ENCODE measurements at regions not wholly inside any gene's neighbourhood (a gene's known extent, or its start where the extent isn't known, plus 50 kb on each side); places are given as distances from the start of the nearest gene placed in this dataset.

- TF ChIP-seq CTCF (IDR thresholded peaks at IDR 0.05 in 2 of 3, conservative IDR thresholded peaks at IDR 0.05 in 1 of 3; ENCODE audit: insufficient read depth in 2 of 3, low read depth in 1 of 3, low read length in 3 of 3), result no peak
- TF ChIP-seq SMARCE1 (IDR thresholded peaks at IDR 0.05), result no peak
- TF ChIP-seq MAFF (IDR thresholded peaks at IDR 0.05; ENCODE audit: low read length), result no peak
- TF ChIP-seq POLR2B (IDR thresholded peaks at IDR 0.05; ENCODE audit: low read depth, partially characterized antibody), result no peak
- no peak for TF ChIP-seq HDAC6 (IDR thresholded peaks at IDR 0.05; ENCODE audit: low read depth, low read length)
- no peak for TF ChIP-seq POU5F1 (IDR thresholded peaks at IDR 0.05; ENCODE audit: borderline replicate concordance, low read depth, low read length, partially characterized antibody)
- no peak for TF ChIP-seq SMC3 (conservative IDR thresholded peaks at IDR 0.05; ENCODE audit: insufficient read depth, low read depth, low read length)
- no peak for TF ChIP-seq ZNF121 (CRISPR knock-in tag; conservative IDR thresholded peaks at IDR 0.05)
- no peak for TF ChIP-seq NR2C2 (CRISPR knock-in tag; IDR thresholded peaks at IDR 0.05)
- TF ChIP-seq NR2C2 (tag; IDR thresholded peaks at IDR 0.05), result no peak
- no peak for TF ChIP-seq GABPA (tag; conservative IDR thresholded peaks at IDR 0.05; ENCODE audit: low read depth)
- TF ChIP-seq MAFK (IDR thresholded peaks at IDR 0.05; ENCODE audit: low read length), result no peak
- TF ChIP-seq ZNF134 (CRISPR knock-in tag; conservative IDR thresholded peaks at IDR 0.05), result no peak
These were observed 51.0 kb upstream of the ID2 start for GRCh38 chr2:8630676-8631464.

Measured in K562 (cell line).